ENCODE measurements at regions not wholly inside any gene's neighbourhood (a gene's known extent, or its start where the extent isn't known, plus 50 kb on each side); places are given as distances from the start of the nearest gene placed in this dataset.

GRCh38 chr2:2902547-2903281 is 474.9 kb downstream of the EIPR1 start:
- CTCF ChIA-PET = no interaction called here

More at GRCh38 chr2:2902547-2903281, 474.9 kb downstream of the EIPR1 start:
- no peaks in the 10 kb centered on the region for H3K36me3 ChIP-seq (ENCODE audit: control insufficient read depth in 1 of 2, insufficient read depth in 2 of 2, low read length in 2 of 2)
- ATAC-seq (no peak), DNase-seq (ENCODE audit: low read depth, low spot score) (no peak)
- H3K27me3 ChIP-seq (ENCODE audit: insufficient read depth, low read length) = 0 out of 2 replicates have a peak, but pooled peaks cover 10% of the 10 kb centered on the region
- no peaks in the 10 kb centered on the region for H3K9me2 ChIP-seq (ENCODE audit: insufficient read depth)
- no peak overlapping the region for H2AFZ ChIP-seq (ENCODE audit: low read depth, low read length, poor library complexity, severe bottlenecking)
- intact Hi-C loops (cut with micrococcal nuclease) = no loop called here
- H3K4me1 ChIP-seq (ENCODE audit: control insufficient read depth in 1 of 2, insufficient read depth in 2 of 2, low read length in 2 of 2) = no peaks in the 10 kb centered on the region
- no peak overlapping the region for H3K4me2 ChIP-seq (ENCODE audit: low read length)
- ChIA-PET RAD21 (ENCODE audit: low non-redundant PET in 1 of 2, low total read pairs in 2 of 2, uncharacterized antibody in 2 of 2, unreplicated experiment in 2 of 2) (no interaction called here), POLR2A (no interaction called here)
- no peaks in the 10 kb centered on the region for H3K79me2 ChIP-seq (ENCODE audit: insufficient read depth, low read length)
- H3K9ac ChIP-seq (ENCODE audit: low read length) = no peak overlapping the region
- no peaks in the 10 kb centered on the region; the same call in 1 of the 2 replicates for H4K20me1 ChIP-seq (ENCODE audit: insufficient read depth)
- no peak overlapping the region for H3K27ac ChIP-seq (ENCODE audit: low read depth, low read length)
- TF ChIP-seq ZBTB33 (IDR thresholded peaks at IDR 0.05; ENCODE audit: extremely low read depth, insufficient replicate concordance, low read length) (no peak), REST (IDR thresholded peaks at IDR 0.05; ENCODE audit: low read depth) (no peak), SIN3A (IDR thresholded peaks at IDR 0.05; ENCODE audit: low read depth) (no peak), CEBPB (IDR thresholded peaks at IDR 0.05; ENCODE audit: low read depth) (no peak), EGR1 (IDR thresholded peaks at IDR 0.05; ENCODE audit: low read depth) (no peak)
- no peak overlapping the region for H3K4me3 ChIP-seq (replicated peaks in 1 of 2; ENCODE audit: low read depth in 1 of 2, low read length in 2 of 2)
- H3K9me3 ChIP-seq (ENCODE audit: control insufficient read depth in 1 of 2, insufficient read depth in 1 of 2, low read depth in 1 of 2, low read length in 2 of 2) = no peaks in the 10 kb centered on the region
- no TSS peak for BruUV-seq (replicated peaks)

Measured in HCT116 (cell line).